NCI-H1048 (cell line): ENCODE measurements at regions not wholly inside any gene's neighbourhood (a gene's known extent, or its start where the extent isn't known, plus 50 kb on each side); places are given as distances from the start of the nearest gene placed in this dataset.

Experiments used
- DNase-seq: peaks from one replicate; lab custom pipeline; 2025; lab: John Stamatoyannopoulos, UW

- no peak for DNase-seq
Observed at GRCh38 chr12:67427336-67427735, 158.2 kb downstream of the CAND1 start.

- no peak for DNase-seq
Observed at GRCh38 chr12:67428431-67428830, 159.3 kb downstream of the CAND1 start.

- DNase-seq: no peak
Observed at GRCh38 chr12:67430708-67431335, 161.7 kb downstream of the CAND1 start.

- DNase-seq: no peak
Observed at GRCh38 chr12:67431411-67432020, 162.4 kb downstream of the CAND1 start.

- no peak for DNase-seq
Observed at GRCh38 chr12:67433385-67434175, 164.4 kb downstream of the CAND1 start.

- no peak for DNase-seq
Observed at GRCh38 chr12:67434671-67435370, 165.7 kb downstream of the CAND1 start.

GRCh38 chr12:67436230-67436629, 167.1 kb downstream of the CAND1 start:
- no peak for DNase-seq

- DNase-seq: no peak
Observed at GRCh38 chr12:67437011-67437410, 167.9 kb downstream of the CAND1 start.

- DNase-seq: no peak
Observed at GRCh38 chr12:67439611-67440010, 170.5 kb downstream of the CAND1 start.

GRCh38 chr12:67441736-67442346, 172.7 kb downstream of the CAND1 start:
- peak; percentile 14 for DNase-seq

- peak; percentile 29 for DNase-seq
Observed at GRCh38 chr12:67442347-67442841, 173.2 kb downstream of the CAND1 start.

GRCh38 chr12:67442896-67443295, 173.7 kb downstream of the CAND1 start:
- peak; percentile 23 for DNase-seq

GRCh38 chr12:67444542-67444941, 175.4 kb downstream of the CAND1 start:
- no peak for DNase-seq

- DNase-seq: no peak
Observed at GRCh38 chr12:67446716-67447115, 177.6 kb downstream of the CAND1 start.

- no peak for DNase-seq
Observed at GRCh38 chr12:67447180-67447579, 178.0 kb downstream of the CAND1 start.

GRCh38 chr12:67449591-67450052, 180.5 kb downstream of the CAND1 start:
- no peak for DNase-seq

GRCh38 chr12:67450441-67450840, 181.3 kb downstream of the CAND1 start:
- no peak for DNase-seq

GRCh38 chr12:67451206-67451605, 182.0 kb downstream of the CAND1 start:
- no peak for DNase-seq

- DNase-seq: no peak
Observed at GRCh38 chr12:67452119-67452805, 183.1 kb downstream of the CAND1 start.

- DNase-seq: no peak
Observed at GRCh38 chr12:67453191-67453590, 184.0 kb downstream of the CAND1 start.

GRCh38 chr12:67455236-67455635, 186.1 kb downstream of the CAND1 start:
- DNase-seq: no peak
